PC-3 (cell line): ENCODE measurements at regions not wholly inside any gene's neighbourhood (a gene's known extent, or its start where the extent isn't known, plus 50 kb on each side); places are given as distances from the start of the nearest gene placed in this dataset.

Source experiments
- EZH2 ChIP-seq: fragments of 300-600 bp; sonication (generic); IDR thresholded peaks from one replicate; pipeline ENCODE4 v1.6.1; 2017; ENCODE audit warnings: antibody characterized with exemption, mild to moderate bottlenecking, low read length; ENCODE audit not compliant: unreplicated experiment
- EZH2phosphoT487 ChIP-seq: fragments of 300-600 bp; sonication (generic); IDR thresholded peaks from 2 replicates; pipeline ENCODE4 v1.6.1; 2018; ENCODE audit warnings: mild to moderate bottlenecking, antibody characterized with exemption, low read length, borderline replicate concordance
- TF ChIP-seq, protein P1 (sequence below): fragments of 300-600 bp; sonication (generic); conservative IDR thresholded peaks from 2 replicates; pipeline ENCODE4 v1.5.1; 2017; ENCODE audit warnings: antibody characterized with exemption, low read depth, mild to moderate bottlenecking, low read length

DNA sequence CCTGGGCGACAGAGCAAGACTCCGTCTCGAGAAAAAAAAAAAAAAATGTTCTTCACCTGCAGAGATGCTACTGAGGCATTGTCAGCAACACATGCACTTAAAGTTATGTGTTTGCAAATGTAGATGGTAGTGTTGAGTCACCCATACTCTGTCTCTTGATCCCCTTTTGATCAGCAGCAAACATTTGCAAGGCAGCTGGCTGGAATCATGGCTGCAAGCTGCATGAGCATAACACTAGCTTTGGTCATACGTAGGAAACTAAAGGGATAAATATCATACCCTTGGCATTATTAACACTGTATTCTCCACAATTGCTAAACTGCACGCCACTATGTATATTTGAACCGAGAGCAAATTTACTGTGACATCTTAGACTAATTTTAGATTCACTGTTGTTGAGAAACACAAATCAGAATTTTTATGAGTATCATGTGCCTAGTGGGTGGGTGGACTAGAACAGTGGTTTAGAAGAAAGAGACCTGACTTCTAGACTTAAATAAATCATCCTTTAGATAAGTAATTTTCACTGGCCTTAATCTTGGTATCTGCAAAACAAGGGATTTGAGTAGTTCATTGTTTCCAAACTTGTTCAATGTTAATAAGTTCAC is 229.3 kb upstream of the MEOX2 start:
- TF ChIP-seq EZH2 (no peak), EZH2phosphoT487 (no peak)
- TF ChIP-seq, protein P1, sequence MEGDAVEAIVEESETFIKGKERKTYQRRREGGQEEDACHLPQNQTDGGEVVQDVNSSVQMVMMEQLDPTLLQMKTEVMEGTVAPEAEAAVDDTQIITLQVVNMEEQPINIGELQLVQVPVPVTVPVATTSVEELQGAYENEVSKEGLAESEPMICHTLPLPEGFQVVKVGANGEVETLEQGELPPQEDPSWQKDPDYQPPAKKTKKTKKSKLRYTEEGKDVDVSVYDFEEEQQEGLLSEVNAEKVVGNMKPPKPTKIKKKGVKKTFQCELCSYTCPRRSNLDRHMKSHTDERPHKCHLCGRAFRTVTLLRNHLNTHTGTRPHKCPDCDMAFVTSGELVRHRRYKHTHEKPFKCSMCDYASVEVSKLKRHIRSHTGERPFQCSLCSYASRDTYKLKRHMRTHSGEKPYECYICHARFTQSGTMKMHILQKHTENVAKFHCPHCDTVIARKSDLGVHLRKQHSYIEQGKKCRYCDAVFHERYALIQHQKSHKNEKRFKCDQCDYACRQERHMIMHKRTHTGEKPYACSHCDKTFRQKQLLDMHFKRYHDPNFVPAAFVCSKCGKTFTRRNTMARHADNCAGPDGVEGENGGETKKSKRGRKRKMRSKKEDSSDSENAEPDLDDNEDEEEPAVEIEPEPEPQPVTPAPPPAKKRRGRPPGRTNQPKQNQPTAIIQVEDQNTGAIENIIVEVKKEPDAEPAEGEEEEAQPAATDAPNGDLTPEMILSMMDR: no peak
